ENCODE measurements at regions not wholly inside any gene's neighbourhood (a gene's known extent, or its start where the extent isn't known, plus 50 kb on each side); places are given as distances from the start of the nearest gene placed in this dataset.

DNA sequence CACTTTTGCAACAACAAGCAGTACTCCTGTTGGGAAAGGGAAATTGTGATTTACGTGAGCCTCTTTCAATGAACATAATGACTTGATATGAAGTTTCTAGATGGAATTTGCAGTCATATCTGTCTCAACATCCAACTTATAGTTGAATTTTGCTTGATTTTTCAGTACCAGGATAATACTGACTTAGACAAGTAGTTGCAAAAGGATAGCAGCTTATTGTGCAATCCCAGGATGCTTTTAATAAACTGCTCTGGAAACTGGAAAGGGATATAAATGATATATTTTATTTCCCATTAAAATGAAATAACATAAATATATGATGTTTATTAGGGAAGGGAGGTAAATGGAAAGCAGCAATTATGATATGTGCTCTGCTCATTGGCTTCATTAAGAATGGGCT lies 174.4 kb upstream of the RGMB start:
- TF ChIP-seq, protein P1, sequence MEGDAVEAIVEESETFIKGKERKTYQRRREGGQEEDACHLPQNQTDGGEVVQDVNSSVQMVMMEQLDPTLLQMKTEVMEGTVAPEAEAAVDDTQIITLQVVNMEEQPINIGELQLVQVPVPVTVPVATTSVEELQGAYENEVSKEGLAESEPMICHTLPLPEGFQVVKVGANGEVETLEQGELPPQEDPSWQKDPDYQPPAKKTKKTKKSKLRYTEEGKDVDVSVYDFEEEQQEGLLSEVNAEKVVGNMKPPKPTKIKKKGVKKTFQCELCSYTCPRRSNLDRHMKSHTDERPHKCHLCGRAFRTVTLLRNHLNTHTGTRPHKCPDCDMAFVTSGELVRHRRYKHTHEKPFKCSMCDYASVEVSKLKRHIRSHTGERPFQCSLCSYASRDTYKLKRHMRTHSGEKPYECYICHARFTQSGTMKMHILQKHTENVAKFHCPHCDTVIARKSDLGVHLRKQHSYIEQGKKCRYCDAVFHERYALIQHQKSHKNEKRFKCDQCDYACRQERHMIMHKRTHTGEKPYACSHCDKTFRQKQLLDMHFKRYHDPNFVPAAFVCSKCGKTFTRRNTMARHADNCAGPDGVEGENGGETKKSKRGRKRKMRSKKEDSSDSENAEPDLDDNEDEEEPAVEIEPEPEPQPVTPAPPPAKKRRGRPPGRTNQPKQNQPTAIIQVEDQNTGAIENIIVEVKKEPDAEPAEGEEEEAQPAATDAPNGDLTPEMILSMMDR (conservative IDR thresholded peaks at IDR 0.05; ENCODE audit: low read depth, low read length), result no peak
- TF ChIP-seq EZH2 (IDR thresholded peaks at IDR 0.05; ENCODE audit: borderline replicate concordance, low read depth, low read length, poor library complexity, severe bottlenecking), result no peak
